ENCODE measurements at regions not wholly inside any gene's neighbourhood (a gene's known extent, or its start where the extent isn't known, plus 50 kb on each side); places are given as distances from the start of the nearest gene placed in this dataset.

DNA sequence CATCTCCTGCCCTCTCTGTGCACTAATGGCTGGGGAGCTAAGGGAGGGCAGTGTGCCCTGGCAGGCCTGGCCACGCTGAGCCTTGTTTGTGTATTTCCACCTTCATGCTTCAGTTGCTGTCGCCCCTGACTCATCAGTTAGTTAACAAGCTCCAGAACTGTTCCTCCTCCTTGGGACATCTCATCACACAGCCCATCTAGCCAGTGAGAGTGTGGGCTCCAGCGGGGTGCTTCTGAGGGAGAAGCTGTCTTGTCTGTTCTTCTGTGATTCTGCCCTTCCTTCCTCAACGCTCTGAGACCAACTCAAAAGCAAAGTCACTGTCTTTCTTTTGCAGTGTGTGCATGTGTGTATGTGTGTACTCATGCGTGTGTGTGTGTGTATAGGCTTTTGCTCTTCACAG is 58.3 kb upstream of the CPEB4 start:
- Histone ChIP-seq H3K27me3 (ENCODE audit: control insufficient read depth, insufficient read depth, low read length) (no peaks in the 10 kb centered on the region), H3K36me3 (ENCODE audit: control insufficient read depth, insufficient read depth, low read length) (no peaks in the 10 kb centered on the region), H3K4me3 (ENCODE audit: low read depth, low read length) (no peak overlapping the region)
- DNase-seq (ENCODE audit: low read depth) = peak; percentile 83
- TF ChIP-seq, protein P1, sequence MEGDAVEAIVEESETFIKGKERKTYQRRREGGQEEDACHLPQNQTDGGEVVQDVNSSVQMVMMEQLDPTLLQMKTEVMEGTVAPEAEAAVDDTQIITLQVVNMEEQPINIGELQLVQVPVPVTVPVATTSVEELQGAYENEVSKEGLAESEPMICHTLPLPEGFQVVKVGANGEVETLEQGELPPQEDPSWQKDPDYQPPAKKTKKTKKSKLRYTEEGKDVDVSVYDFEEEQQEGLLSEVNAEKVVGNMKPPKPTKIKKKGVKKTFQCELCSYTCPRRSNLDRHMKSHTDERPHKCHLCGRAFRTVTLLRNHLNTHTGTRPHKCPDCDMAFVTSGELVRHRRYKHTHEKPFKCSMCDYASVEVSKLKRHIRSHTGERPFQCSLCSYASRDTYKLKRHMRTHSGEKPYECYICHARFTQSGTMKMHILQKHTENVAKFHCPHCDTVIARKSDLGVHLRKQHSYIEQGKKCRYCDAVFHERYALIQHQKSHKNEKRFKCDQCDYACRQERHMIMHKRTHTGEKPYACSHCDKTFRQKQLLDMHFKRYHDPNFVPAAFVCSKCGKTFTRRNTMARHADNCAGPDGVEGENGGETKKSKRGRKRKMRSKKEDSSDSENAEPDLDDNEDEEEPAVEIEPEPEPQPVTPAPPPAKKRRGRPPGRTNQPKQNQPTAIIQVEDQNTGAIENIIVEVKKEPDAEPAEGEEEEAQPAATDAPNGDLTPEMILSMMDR (IDR thresholded peaks at IDR 0.05; ENCODE audit: insufficient read depth, low read length, poor library complexity, severe bottlenecking) = no peak

DNA sequence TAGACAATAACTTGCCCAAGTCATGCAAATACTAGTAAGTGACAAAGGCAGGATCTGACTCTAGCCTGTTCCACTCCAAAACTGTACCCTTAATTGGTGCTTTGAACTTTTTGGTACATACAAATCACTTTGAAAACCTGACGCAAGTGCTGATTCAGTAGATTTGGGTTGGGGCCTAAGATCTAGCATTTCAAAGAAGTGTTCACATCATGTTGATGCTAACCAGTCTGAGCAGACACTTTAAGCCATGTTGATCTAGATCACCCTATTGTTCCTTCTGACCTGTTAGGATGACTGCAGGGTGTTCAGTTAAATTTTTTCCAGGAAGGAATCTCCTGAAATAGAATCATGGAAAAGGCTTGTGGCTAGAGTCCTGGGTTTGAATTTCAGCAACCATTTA is 57.7 kb upstream of the CPEB4 start:
- TF ChIP-seq, protein P1 (IDR thresholded peaks at IDR 0.05; ENCODE audit: insufficient read depth, low read length, poor library complexity, severe bottlenecking) = no peak
- no peak for DNase-seq (ENCODE audit: low read depth)
- H3K36me3 ChIP-seq (ENCODE audit: control insufficient read depth, insufficient read depth, low read length) = no peaks in the 10 kb centered on the region
- no peak overlapping the region for H3K4me3 ChIP-seq (ENCODE audit: low read depth, low read length)
- no peaks in the 10 kb centered on the region for H3K27me3 ChIP-seq (ENCODE audit: control insufficient read depth, insufficient read depth, low read length)

DNA sequence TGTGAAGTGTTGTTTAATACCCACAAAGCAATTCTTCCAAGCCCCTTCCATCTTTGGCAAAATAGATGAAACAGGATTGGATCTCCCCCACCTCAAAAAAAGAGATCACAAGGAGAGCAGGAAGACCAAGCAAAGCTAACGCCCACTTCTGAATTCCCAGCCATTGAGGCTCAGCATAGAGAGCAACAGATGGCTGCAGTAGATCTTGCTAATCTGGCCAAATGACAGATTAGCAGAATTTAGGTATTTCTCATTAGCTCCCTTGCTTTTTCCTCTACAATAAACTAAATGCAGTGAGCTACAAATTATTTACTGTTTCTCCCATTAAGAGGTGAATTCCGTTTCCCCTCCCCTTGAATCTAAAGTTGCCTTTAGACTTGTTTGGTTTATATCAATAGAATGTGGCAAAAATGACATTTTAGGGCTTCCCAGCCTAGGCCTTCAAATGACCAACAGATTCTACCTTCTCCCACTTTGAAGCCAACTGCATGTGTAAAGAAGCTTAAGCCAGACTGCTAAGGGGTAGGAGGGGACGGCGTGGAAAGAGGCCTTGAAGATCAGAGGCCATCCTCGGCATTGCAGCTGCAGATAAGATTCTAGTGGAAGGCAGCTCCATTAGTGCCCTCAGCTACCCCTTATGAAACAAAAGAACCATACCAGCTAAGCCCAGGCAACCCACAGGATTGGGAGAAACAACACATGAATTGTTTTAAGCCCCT is 56.8 kb upstream of the CPEB4 start:
- H3K27me3 ChIP-seq (ENCODE audit: control insufficient read depth, insufficient read depth, low read length) = no peaks in the 10 kb centered on the region
- H3K36me3 ChIP-seq (ENCODE audit: control insufficient read depth, insufficient read depth, low read length) = no peaks in the 10 kb centered on the region
- DNase-seq (ENCODE audit: low read depth) = no peak
- H3K4me3 ChIP-seq (ENCODE audit: low read depth, low read length) = no peak overlapping the region
- TF ChIP-seq, protein P1 (IDR thresholded peaks at IDR 0.05; ENCODE audit: insufficient read depth, low read length, poor library complexity, severe bottlenecking) = no peak

DNA sequence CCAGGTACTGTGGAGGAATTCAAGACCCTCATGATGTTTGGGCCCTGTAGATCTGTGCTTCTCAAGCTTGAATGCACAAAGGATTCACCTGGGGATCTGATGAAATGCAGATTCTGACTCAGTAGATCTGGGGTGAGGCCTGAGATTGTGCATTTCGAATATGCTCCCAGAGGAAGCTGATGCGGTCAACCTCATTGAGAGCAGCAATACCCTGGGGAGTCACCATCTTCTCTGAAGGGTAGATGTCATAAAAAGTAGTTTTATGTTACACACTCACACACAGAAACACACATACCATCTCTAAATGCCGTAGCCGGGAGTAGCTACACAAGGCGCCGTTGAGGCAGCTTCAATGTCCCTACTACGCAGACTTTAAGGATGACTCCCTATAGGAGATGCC is 55.8 kb upstream of the CPEB4 start:
- Histone ChIP-seq H3K36me3 (ENCODE audit: control insufficient read depth, insufficient read depth, low read length) (no peaks in the 10 kb centered on the region), H3K27me3 (ENCODE audit: control insufficient read depth, insufficient read depth, low read length) (no peaks in the 10 kb centered on the region), H3K4me3 (ENCODE audit: low read depth, low read length) (no peak overlapping the region)
- TF ChIP-seq, protein P1 (IDR thresholded peaks at IDR 0.05; ENCODE audit: insufficient read depth, low read length, poor library complexity, severe bottlenecking) = no peak
- DNase-seq (ENCODE audit: low read depth) = no peak

DNA sequence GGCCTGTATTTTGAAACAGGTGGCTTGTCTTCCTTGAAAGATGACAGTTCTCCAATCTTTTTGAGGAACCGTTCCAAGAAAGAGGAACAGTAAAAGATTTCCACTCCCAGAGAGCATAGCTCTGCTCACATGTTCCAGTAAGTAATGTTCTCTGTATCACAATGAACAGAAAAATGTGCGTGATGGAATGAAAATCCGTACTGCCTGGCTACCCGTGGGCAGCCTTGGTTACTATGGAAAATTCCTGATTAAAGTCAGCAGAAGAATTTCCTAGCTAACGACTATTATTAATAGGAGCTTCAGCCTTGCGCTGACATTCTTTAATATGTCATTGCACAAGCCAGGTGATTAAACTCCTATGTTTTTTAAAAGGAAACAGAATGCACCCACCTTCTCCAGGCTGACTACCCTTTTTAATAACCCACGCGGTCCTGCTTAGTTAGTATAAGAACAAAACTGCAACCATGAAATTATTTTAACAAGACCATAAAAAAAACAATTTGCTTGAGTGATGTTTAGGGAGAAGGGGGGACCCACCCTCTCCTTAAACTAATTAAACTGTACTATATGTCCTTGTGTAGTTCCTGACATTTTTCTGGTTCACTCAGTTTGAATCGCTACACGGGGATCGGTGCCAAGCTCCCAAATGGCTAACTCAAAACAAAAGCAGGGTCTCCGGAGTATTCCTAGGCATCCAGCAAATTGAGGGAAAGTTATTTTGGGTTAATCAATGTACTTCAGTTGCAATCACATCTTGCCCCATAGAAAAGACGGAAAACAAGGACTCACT is 54.8 kb upstream of the CPEB4 start:
- DNase-seq (ENCODE audit: low read depth) = no peak
- Histone ChIP-seq H3K4me3 (ENCODE audit: low read depth, low read length) (no peak overlapping the region), H3K27me3 (ENCODE audit: control insufficient read depth, insufficient read depth, low read length) (no peaks in the 10 kb centered on the region), H3K36me3 (ENCODE audit: control insufficient read depth, insufficient read depth, low read length) (no peaks in the 10 kb centered on the region)
- TF ChIP-seq, protein P1 (IDR thresholded peaks at IDR 0.05; ENCODE audit: insufficient read depth, low read length, poor library complexity, severe bottlenecking) = no peak

All from kidney epithelial cell (primary cell).